Uterus (tissue), 3 donors: ENCODE measurements at regions not wholly inside any gene's neighbourhood (a gene's known extent, or its start where the extent isn't known, plus 50 kb on each side); places are given as distances from the start of the nearest gene placed in this dataset.

ENCODE experiments used
- DNase-seq, 2 donors: peaks; one replicate each; pipeline ENCODE4 v3.0.0-alpha.2; 2019 to 2020
- H3K27ac ChIP-seq, 2 donors: fragments of 200-600 bp; sonication (generic); 1 replicate in 1 of 2; 2 replicates in 1 of 2; pipeline ENCODE4 v1.5.1; 2016 to 2018
- H3K27me3 ChIP-seq, 2 donors: fragments of 200-600 bp; sonication (generic); one replicate each; pipeline ENCODE4 v1.5.1; 2018 to 2019; ENCODE audit warnings: control low read depth in 1 of 2
- H3K36me3 ChIP-seq, 2 donors: fragments of 200-600 bp; sonication (generic); one replicate each; pipeline ENCODE4 v1.5.1; 2019; ENCODE audit warnings: control low read depth in 1 of 2
- H3K4me1 ChIP-seq, 2 donors: fragments of 200-600 bp; sonication (generic); one replicate each; pipeline ENCODE4 v1.5.1; 2018 to 2019; ENCODE audit warnings: control low read depth in 1 of 2
- H3K4me3 ChIP-seq, 2 donors: fragments of 200-600 bp; sonication (generic); 1 replicate in 1 of 2; 2 replicates in 1 of 2; pipeline ENCODE4 v1.5.1; 2018 to 2019; ENCODE audit warnings: mild to moderate bottlenecking in 1 of 2
- H3K9me3 ChIP-seq, 2 donors: fragments of 200-600 bp; sonication (generic); one replicate each; pipeline ENCODE4 v1.5.1; 2019; ENCODE audit warnings: control low read depth in 1 of 2
- CTCF ChIP-seq, 4 experiments: fragments of 200-600 bp in 2 of 4; fragments of 450-650 bp in 2 of 4; sonication (generic) in 2 of 4; IDR thresholded peaks; one replicate each; pipeline ENCODE4 v1.5.1; 2016 to 2019; ENCODE audit warnings: antibody characterized with exemption in 4 of 4, mild to moderate bottlenecking in 2 of 4, moderate library complexity in 1 of 4
- POLR2A ChIP-seq, 2 donors: fragments of 450-650 bp; IDR thresholded peaks; one replicate each; pipeline ENCODE4 v1.6.1; 2016; ENCODE audit warnings: antibody characterized with exemption in 2 of 2, mild to moderate bottlenecking in 1 of 2, moderate library complexity in 1 of 2
- intact Hi-C: fragments of 100-400 bp; cut with DNase I; formaldehyde crosslinking; loops from one replicate; pipeline ENCODE4 v1.15.1; 2023; ENCODE audit warnings: low total_unique reads
- donor health status: DM: yes; HTN: yes; CAD: no.

- no peaks in the 10 kb centered on the region for H3K36me3 ChIP-seq
- DNase-seq = no peak
- TF ChIP-seq POLR2A (IDR thresholded peaks at IDR 0.05) (no peak), CTCF (IDR thresholded peaks at IDR 0.05) (no peak)
- H3K4me3 ChIP-seq = no peak overlapping the region
- no peaks in the 10 kb centered on the region for H3K9me3 ChIP-seq
- intact Hi-C loops = no loop called here
- no peaks in the 10 kb centered on the region for H3K4me1 ChIP-seq
- H3K27ac ChIP-seq = no peak overlapping the region
- no peaks in the 10 kb centered on the region for H3K27me3 ChIP-seq
Observed at GRCh38 chr2:133908171-133908570, 339.9 kb upstream of the NCKAP5 start.

GRCh38 chr2:133918141-133918540, 335.7 kb upstream of the MGAT5 start:
- H3K4me3 ChIP-seq = no peak overlapping the region
- no peaks in the 10 kb centered on the region for H3K9me3 ChIP-seq
- H3K27ac ChIP-seq = no peak overlapping the region
- intact Hi-C loops = no loop called here
- no peaks in the 10 kb centered on the region for H3K4me1 ChIP-seq
- H3K27me3 ChIP-seq = no peaks in the 10 kb centered on the region
- no peak for DNase-seq
- TF ChIP-seq CTCF (IDR thresholded peaks at IDR 0.05) (no peak), POLR2A (IDR thresholded peaks at IDR 0.05) (no peak)
- no peaks in the 10 kb centered on the region for H3K36me3 ChIP-seq

- Histone ChIP-seq H3K4me3 (no peak overlapping the region), H3K4me1 (no peaks in the 10 kb centered on the region), H3K36me3 (no peaks in the 10 kb centered on the region), H3K27ac (no peak overlapping the region), H3K27me3 (no peaks in the 10 kb centered on the region), H3K9me3 (no peaks in the 10 kb centered on the region)
- no peak for TF ChIP-seq POLR2A (IDR thresholded peaks at IDR 0.05)
- no peak for TF ChIP-seq CTCF (IDR thresholded peaks at IDR 0.05)
- intact Hi-C loops = no loop called here
- no peak for DNase-seq
Observed at GRCh38 chr2:133919285-133919684, 334.6 kb upstream of the MGAT5 start.

- no peak overlapping the region for H3K27ac ChIP-seq
- H3K4me3 ChIP-seq = no peak overlapping the region
- H3K4me1 ChIP-seq = no peaks in the 10 kb centered on the region
- no peaks in the 10 kb centered on the region for H3K36me3 ChIP-seq
- DNase-seq = no peak
- TF ChIP-seq POLR2A (IDR thresholded peaks at IDR 0.05) (no peak), CTCF (IDR thresholded peaks at IDR 0.05) (no peak)
- intact Hi-C loops = no loop called here
- H3K9me3 ChIP-seq = no peaks in the 10 kb centered on the region
- H3K27me3 ChIP-seq = no peaks in the 10 kb centered on the region
Observed at GRCh38 chr2:133927894-133928293, 326.0 kb upstream of the MGAT5 start.

- DNase-seq = no peak
- Histone ChIP-seq H3K4me1 (no peaks in the 10 kb centered on the region), H3K4me3 (no peak overlapping the region), H3K36me3 (no peaks in the 10 kb centered on the region), H3K27ac (no peak overlapping the region), H3K9me3 (no peaks in the 10 kb centered on the region), H3K27me3 (peaks cover 0 to 4% of the 10 kb centered on the region in 2 donors)
- intact Hi-C loops = no loop called here
- TF ChIP-seq CTCF (IDR thresholded peaks at IDR 0.05) (no peak), POLR2A (IDR thresholded peaks at IDR 0.05) (no peak)
Observed at GRCh38 chr2:133936096-133936495, 317.8 kb upstream of the MGAT5 start.
